ENCODE measurements at regions not wholly inside any gene's neighbourhood (a gene's known extent, or its start where the extent isn't known, plus 50 kb on each side); places are given as distances from the start of the nearest gene placed in this dataset.

DNA sequence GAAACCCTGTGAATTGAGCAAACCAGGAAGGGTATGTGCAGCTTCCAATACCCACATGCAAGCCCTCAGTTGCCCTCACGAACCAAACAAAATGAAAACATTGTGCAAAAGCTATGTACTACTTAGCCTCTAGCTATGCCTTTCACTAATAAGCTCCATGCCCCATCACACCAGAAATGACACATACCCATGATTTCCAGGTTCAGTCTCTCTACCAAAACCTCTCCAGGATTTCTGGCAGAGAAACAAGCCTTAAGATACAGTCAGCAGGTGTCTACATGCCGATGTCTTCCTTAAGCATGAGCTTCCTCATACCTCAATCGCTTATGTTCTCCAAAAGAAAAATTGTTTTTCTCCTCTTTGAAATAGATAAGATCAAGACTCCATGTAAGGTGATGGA lies 527.8 kb upstream of the AUTS2 start:
- TF ChIP-seq, protein P1, sequence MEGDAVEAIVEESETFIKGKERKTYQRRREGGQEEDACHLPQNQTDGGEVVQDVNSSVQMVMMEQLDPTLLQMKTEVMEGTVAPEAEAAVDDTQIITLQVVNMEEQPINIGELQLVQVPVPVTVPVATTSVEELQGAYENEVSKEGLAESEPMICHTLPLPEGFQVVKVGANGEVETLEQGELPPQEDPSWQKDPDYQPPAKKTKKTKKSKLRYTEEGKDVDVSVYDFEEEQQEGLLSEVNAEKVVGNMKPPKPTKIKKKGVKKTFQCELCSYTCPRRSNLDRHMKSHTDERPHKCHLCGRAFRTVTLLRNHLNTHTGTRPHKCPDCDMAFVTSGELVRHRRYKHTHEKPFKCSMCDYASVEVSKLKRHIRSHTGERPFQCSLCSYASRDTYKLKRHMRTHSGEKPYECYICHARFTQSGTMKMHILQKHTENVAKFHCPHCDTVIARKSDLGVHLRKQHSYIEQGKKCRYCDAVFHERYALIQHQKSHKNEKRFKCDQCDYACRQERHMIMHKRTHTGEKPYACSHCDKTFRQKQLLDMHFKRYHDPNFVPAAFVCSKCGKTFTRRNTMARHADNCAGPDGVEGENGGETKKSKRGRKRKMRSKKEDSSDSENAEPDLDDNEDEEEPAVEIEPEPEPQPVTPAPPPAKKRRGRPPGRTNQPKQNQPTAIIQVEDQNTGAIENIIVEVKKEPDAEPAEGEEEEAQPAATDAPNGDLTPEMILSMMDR (IDR thresholded peaks at IDR 0.05): no peak
- no peak for TF ChIP-seq POLR2AphosphoS5 (IDR thresholded peaks at IDR 0.05)
- no peak for TF ChIP-seq POLR2A (IDR thresholded peaks at IDR 0.05)
